NT2/D1 (cell line): ENCODE measurements at regions not wholly inside any gene's neighbourhood (a gene's known extent, or its start where the extent isn't known, plus 50 kb on each side); places are given as distances from the start of the nearest gene placed in this dataset.

ENCODE experiments used
- DNase-seq: peaks from one replicate; pipeline ENCODE4 v3.0.0-alpha.2; 2011; ENCODE audit warnings: low read depth, low spot score
- H3K27me3 ChIP-seq: 2 replicates; pipeline ENCODE4 v1.6.0; 2011; ENCODE audit warnings: mild to moderate bottlenecking; ENCODE audit not compliant: insufficient read length, insufficient read depth
- H3K36me3 ChIP-seq: 2 replicates; pipeline ENCODE4 v1.6.1; 2011; ENCODE audit warnings: mild to moderate bottlenecking, low read length, mixed read lengths; ENCODE audit not compliant: insufficient read depth, insufficient read length
- H3K4me1 ChIP-seq: 2 replicates; pipeline ENCODE4 v1.5.1; 2011; ENCODE audit not compliant: insufficient read depth, insufficient read length
- H3K4me3 ChIP-seq: 2 replicates; pipeline ENCODE4 v1.5.1; 2011; ENCODE audit warnings: low read depth; ENCODE audit not compliant: insufficient read length
- H3K9ac ChIP-seq: 2 replicates; pipeline ENCODE4 v1.6.0; 2011; ENCODE audit warnings: low read depth; ENCODE audit not compliant: insufficient read length
- H3K9me3 ChIP-seq: 2 replicates; pipeline ENCODE4 v1.5.1; 2011; ENCODE audit warnings: mild to moderate bottlenecking, low read length; ENCODE audit not compliant: insufficient read depth
- SUZ12 ChIP-seq: IDR thresholded peaks from 2 replicates; pipeline ENCODE4 v1.6.1; 2011; ENCODE audit not compliant: insufficient read length, insufficient read depth; ENCODE audit errors: extremely low read depth
- YY1 ChIP-seq: IDR thresholded peaks from 2 replicates; pipeline ENCODE4 v1.6.1; 2011; ENCODE audit not compliant: insufficient read length, insufficient read depth
- ZNF274 ChIP-seq: IDR thresholded peaks from 2 replicates; pipeline ENCODE4 v1.6.1; 2011; ENCODE audit warnings: mild to moderate bottlenecking, low read depth, low read length

DNA sequence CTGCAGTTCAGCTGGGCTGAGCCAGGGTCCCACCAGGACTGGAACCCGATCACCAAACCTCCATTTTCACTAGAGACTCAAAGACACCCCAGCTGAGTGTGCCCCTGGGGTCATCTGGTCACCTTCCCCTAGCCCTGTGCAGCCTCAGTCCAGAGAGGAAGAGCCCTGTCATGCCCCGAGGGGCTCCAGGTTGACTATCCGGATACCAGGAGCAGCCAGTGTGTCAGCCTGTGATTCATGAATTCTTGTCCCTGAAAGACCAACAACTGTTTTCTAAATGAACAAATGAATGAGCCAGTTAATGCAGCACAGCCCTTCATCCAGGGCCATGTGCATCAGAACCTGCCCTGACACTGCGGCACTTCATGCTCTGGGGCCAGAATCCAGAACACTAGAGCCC, 201.9 kb upstream of the TCERG1L start:
- H3K4me3 ChIP-seq: no peak overlapping the region
- DNase-seq: no peak
- H3K9ac ChIP-seq: no peak overlapping the region
- H3K36me3 ChIP-seq: no peaks in the 10 kb centered on the region
- H3K4me1 ChIP-seq: peaks cover 19% of the 10 kb centered on the region
- no peak for TF ChIP-seq ZNF274
- no peak for TF ChIP-seq YY1
- H3K9me3 ChIP-seq: peaks cover 24% of the 10 kb centered on the region
- peaks cover 2% of the 10 kb centered on the region for H3K27me3 ChIP-seq

GRCh38 chr10:131513901-131514300, 202.4 kb upstream of the TCERG1L start:
- Histone ChIP-seq H3K9me3 (peaks cover 24% of the 10 kb centered on the region), H3K9ac (no peak overlapping the region), H3K4me3 (no peak overlapping the region), H3K27me3 (peaks cover 2% of the 10 kb centered on the region), H3K36me3 (no peaks in the 10 kb centered on the region), H3K4me1 (peaks cover 19% of the 10 kb centered on the region)
- DNase-seq: no peak
- no peak for TF ChIP-seq ZNF274
- TF ChIP-seq YY1: no peak
- no peak for TF ChIP-seq SUZ12

DNA sequence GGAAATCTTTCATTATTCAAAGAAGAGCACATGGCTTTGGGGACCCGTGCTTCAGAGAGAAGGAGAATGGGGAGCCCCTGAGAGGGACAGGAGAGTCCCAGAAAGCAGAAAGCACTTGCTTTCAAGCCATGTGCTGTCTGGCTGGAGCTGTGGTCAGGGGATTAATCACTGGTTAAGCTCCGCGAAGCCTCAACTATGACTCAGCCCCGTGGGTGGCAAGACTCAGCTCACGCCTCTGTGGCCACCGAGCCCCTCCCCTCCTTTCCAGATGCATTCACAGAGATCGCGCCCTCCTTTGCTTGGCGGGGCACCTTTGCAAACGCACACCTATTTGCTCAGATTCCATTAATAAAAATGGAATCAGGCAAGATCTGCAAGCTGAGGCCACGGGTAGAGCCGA, 202.9 kb upstream of the TCERG1L start:
- DNase-seq: no peak
- TF ChIP-seq SUZ12: no peak
- no peak for TF ChIP-seq YY1
- no peak for TF ChIP-seq ZNF274
- peaks cover 2% of the 10 kb centered on the region for H3K27me3 ChIP-seq
- peaks cover 19% of the 10 kb centered on the region for H3K4me1 ChIP-seq
- no peaks in the 10 kb centered on the region for H3K36me3 ChIP-seq
- H3K4me3 ChIP-seq: no peak overlapping the region
- peaks cover 24% of the 10 kb centered on the region for H3K9me3 ChIP-seq
- no peak overlapping the region for H3K9ac ChIP-seq

GRCh38 chr10:131516285-131516684, 204.8 kb upstream of the TCERG1L start:
- H3K27me3 ChIP-seq: peaks cover 2% of the 10 kb centered on the region
- H3K4me1 ChIP-seq: peaks cover 19% of the 10 kb centered on the region
- TF ChIP-seq SUZ12: no peak
- no peak for TF ChIP-seq ZNF274
- TF ChIP-seq YY1: no peak
- no peak overlapping the region for H3K4me3 ChIP-seq
- H3K36me3 ChIP-seq: no peaks in the 10 kb centered on the region
- no peak for DNase-seq
- H3K9ac ChIP-seq: no peak overlapping the region
- peaks cover 11% of the 10 kb centered on the region for H3K9me3 ChIP-seq

- Histone ChIP-seq H3K27me3 (no peaks in the 10 kb centered on the region), H3K4me1 (peaks cover 19% of the 10 kb centered on the region), H3K9ac (no peak overlapping the region), H3K36me3 (no peaks in the 10 kb centered on the region), H3K4me3 (no peak overlapping the region), H3K9me3 (no peaks in the 10 kb centered on the region)
- TF ChIP-seq ZNF274 (no peak), SUZ12 (no peak), YY1 (no peak)
- no peak for DNase-seq
Observed at GRCh38 chr10:131517781-131518180, 206.3 kb upstream of the TCERG1L start.

GRCh38 chr10:131519723-131520605, 208.4 kb upstream of the TCERG1L start:
- DNase-seq: no peak
- H3K9me3 ChIP-seq: peaks cover 7% of the 10 kb centered on the region; the same call in 1 of the 2 replicates
- H3K4me1 ChIP-seq: peaks cover 6% of the 10 kb centered on the region
- H3K9ac ChIP-seq: no peak overlapping the region
- H3K4me3 ChIP-seq: no peak overlapping the region
- H3K36me3 ChIP-seq: no peaks in the 10 kb centered on the region
- no peaks in the 10 kb centered on the region for H3K27me3 ChIP-seq
- TF ChIP-seq SUZ12 (no peak), YY1 (no peak), ZNF274 (no peak)

GRCh38 chr10:131531265-131532190, 220.0 kb upstream of the TCERG1L start:
- no peak for DNase-seq

More at GRCh38 chr10:131531265-131532190, 220.0 kb upstream of the TCERG1L start:
- Histone ChIP-seq H3K4me3 (no peak overlapping the region), H3K9me3 (no peaks in the 10 kb centered on the region), H3K4me1 (peaks cover 2% of the 10 kb centered on the region), H3K27me3 (no peaks in the 10 kb centered on the region), H3K9ac (no peak overlapping the region), H3K36me3 (no peaks in the 10 kb centered on the region)
- no peak for TF ChIP-seq YY1
- no peak for TF ChIP-seq SUZ12
- no peak for TF ChIP-seq ZNF274
